GM12878 (cell line): ENCODE measurements at regions not wholly inside any gene's neighbourhood (a gene's known extent, or its start where the extent isn't known, plus 50 kb on each side); places are given as distances from the start of the nearest gene placed in this dataset.

Source experiments
- ATAC-seq: fragments of 200-7000 bp; cut with Tn5 transposase; 3 replicates; pipeline ENCODE4 v1.9.1; 2020; ENCODE audit warnings: mild to moderate bottlenecking, moderate library complexity
- BruUV-seq: library from RNA; stranded (reverse); fragments of 400-500 nt; replicated peaks from 2 replicates; lab custom pipeline; 2021; lab: Mats Ljungman, UMichigan
- CTCF ChIA-PET: fragments of 300-600 bp; sonication (Branson Sonifier 250); formaldehyde crosslinking; extraction: SDS; loops from one replicate; lab custom pipeline; 2021; ENCODE audit warnings: inconsistent platforms; lab: Yijun Ruan, JAX
- POLR2A ChIA-PET: fragments of 350-600 bp; formaldehyde crosslinking; extraction: SDS; loops from one replicate; lab custom pipeline; 2021; ENCODE audit warnings: inconsistent platforms; lab: Charles Lee
- RAD21 ChIA-PET: fragments of 300-600 bp; sonication (Branson Sonifier 250); formaldehyde crosslinking; loops from one replicate; lab custom pipeline; 2023; ENCODE audit warnings: antibody characterized with exemption; ENCODE audit not compliant: unreplicated experiment; lab: Charles Lee
- SMC1A ChIA-PET: fragments of 300-600 bp; sonication (Branson Sonifier 250); formaldehyde crosslinking; loops from one replicate; lab custom pipeline; 2023; ENCODE audit not compliant: unreplicated experiment, uncharacterized antibody; lab: Charles Lee
- DNase-seq: peaks from one replicate; pipeline ENCODE4 v3.0.0-alpha.2; 2011; ENCODE audit warnings: low read depth, low spot score
- FAIRE-seq: peaks from 3 replicates; lab custom pipeline; 2011; peaks lifted over from hg19 to GRCh38; lab: Jason Lieb, UNC
- H2AFZ ChIP-seq: 2 replicates; pipeline ENCODE4 v1.6.0; 2011; ENCODE audit warnings: low read depth, low read length, control low read depth; ENCODE audit not compliant: control insufficient read depth
- H3K27ac ChIP-seq: 2 replicates; pipeline ENCODE4 v1.5.1; 2011; ENCODE audit warnings: control low read depth; ENCODE audit not compliant: control insufficient read depth, insufficient read depth
- H3K27me3 ChIP-seq, 2 experiments: replicated peaks in 1 of 2; 2 replicates each; pipeline versions ENCODE4 v1.6.0 to v1.6.1; 2011; ENCODE audit warnings: low read length in 1 of 2; ENCODE audit not compliant: control insufficient read depth in 2 of 2, insufficient read depth in 2 of 2
- H3K36me3 ChIP-seq, 2 experiments: 2 replicates each; pipeline ENCODE4 v1.5.1; 2011; ENCODE audit warnings: low read length in 1 of 2; ENCODE audit not compliant: control insufficient read depth in 2 of 2, insufficient read depth in 2 of 2
- H3K4me1 ChIP-seq: 2 replicates; pipeline ENCODE4 v1.6.1; 2011; ENCODE audit warnings: mild to moderate bottlenecking, low read length, moderate library complexity, mixed read lengths; ENCODE audit not compliant: control insufficient read depth, insufficient read depth
- H3K4me2 ChIP-seq: 2 replicates; pipeline ENCODE4 v1.6.0; 2011; ENCODE audit warnings: control low read depth; ENCODE audit not compliant: control insufficient read depth, insufficient read depth
- H3K4me3 ChIP-seq: fragments of 200-600 bp; sonication (generic); 2 replicates; pipeline ENCODE4 v1.5.1; 2016
- H3K79me2 ChIP-seq: 2 replicates; pipeline ENCODE4 v1.6.0; 2011; ENCODE audit warnings: low read length; ENCODE audit not compliant: control insufficient read depth, insufficient read depth
- H3K9ac ChIP-seq: 2 replicates; pipeline ENCODE4 v1.8.0; 2011; ENCODE audit warnings: low read length, control low read depth, mixed read lengths; ENCODE audit not compliant: control insufficient read depth, insufficient read depth
- H3K9me3 ChIP-seq: replicated peaks from 3 replicates; pipeline ENCODE4 v1.5.1; 2011; ENCODE audit warnings: mild to moderate bottlenecking, low read length; ENCODE audit not compliant: control insufficient read depth, insufficient read depth
- H4K20me1 ChIP-seq: 2 replicates; pipeline ENCODE4 v1.6.0; 2011; ENCODE audit not compliant: control insufficient read depth, insufficient read depth
- BCL11A ChIP-seq: IDR thresholded peaks from 2 replicates; pipeline ENCODE4 v1.6.1; 2011; ENCODE audit warnings: low read depth, low read length
- CBFB ChIP-seq: IDR thresholded peaks from 2 replicates; pipeline ENCODE4 v1.6.1; 2016; ENCODE audit warnings: antibody characterized with exemption, low read depth
- CHD1 ChIP-seq: IDR thresholded peaks from 2 replicates; pipeline ENCODE4 v1.6.1; 2012; ENCODE audit warnings: low read depth, low read length, improper control_type of control experiment
- FOXM1 ChIP-seq: IDR thresholded peaks from 2 replicates; pipeline ENCODE4 v1.6.1; 2012; ENCODE audit warnings: low read depth, mild to moderate bottlenecking, inconsistent platforms, low read length, moderate library complexity
- HDAC2 ChIP-seq: fragments of 200-600 bp; sonication (generic); IDR thresholded peaks from 2 replicates; pipeline ENCODE4 v1.6.1; 2017
- LARP7 ChIP-seq: fragments of 450-650 bp; IDR thresholded peaks from 2 replicates; pipeline ENCODE4 v1.6.1; 2017; ENCODE audit warnings: mild to moderate bottlenecking
- MYB ChIP-seq: fragments of 150-350 bp; IDR thresholded peaks from 2 replicates; pipeline ENCODE4 v1.6.1; 2014; ENCODE audit warnings: mild to moderate bottlenecking, low read depth, low read length, borderline replicate concordance
- NFXL1 ChIP-seq: fragments of 450-650 bp; IDR thresholded peaks from 2 replicates; pipeline ENCODE4 v1.6.1; 2017; ENCODE audit warnings: antibody characterized with exemption, mild to moderate bottlenecking, borderline replicate concordance
- PAX8 ChIP-seq: fragments of 450-650 bp; IDR thresholded peaks from 2 replicates; pipeline ENCODE4 v1.6.1; 2017; ENCODE audit warnings: mild to moderate bottlenecking, moderate library complexity
- RB1 ChIP-seq: fragments of 450-650 bp; formaldehyde crosslinking; IDR thresholded peaks from 2 replicates; pipeline ENCODE4 v1.6.1; 2017; ENCODE audit warnings: mild to moderate bottlenecking, borderline replicate concordance
- SMAD5 ChIP-seq: IDR thresholded peaks from 2 replicates; pipeline ENCODE4 v1.6.1; 2016; ENCODE audit warnings: antibody characterized with exemption, low read depth
- WGBS: methylation state at CpG from one replicate; pipeline ENCODE4 v1.1.6; 2016; ENCODE audit warnings: low lambda C conversion rate; ENCODE audit not compliant: insufficient replicate concordance, insufficient coverage; ENCODE audit errors: missing lambda C conversion rate; 5-methylcytosine and 5-hydroxymethylcytosine counted together
- in situ Hi-C: fragments of 300-500 bp; cut with MboI; formaldehyde crosslinking; loops from 9 replicates; pipeline ENCODE4 v1.14.3; 2018; ENCODE audit warnings: mixed read lengths
- intact Hi-C: fragments of 100-400 bp; cut with micrococcal nuclease; formaldehyde crosslinking; loops from one replicate; pipeline ENCODE4 v1.14.2; 2022; ENCODE audit not compliant: unreplicated experiment
- TF ChIP-seq, protein P1 (sequence below): fragments of 150-350 bp; IDR thresholded peaks from 2 replicates; pipeline ENCODE4 v1.6.1; 2016; ENCODE audit warnings: low read depth, low read length
- TF ChIP-seq, protein P2 (sequence below): fragments of 450-650 bp; IDR thresholded peaks from 2 replicates; pipeline ENCODE4 v1.6.1; 2017; ENCODE audit warnings: antibody characterized with exemption, mild to moderate bottlenecking, moderate library complexity
- TF ChIP-seq, protein P3 (sequence below): fragments of 450-650 bp; IDR thresholded peaks from 2 replicates; pipeline ENCODE4 v1.6.1; 2016; ENCODE audit warnings: mild to moderate bottlenecking, moderate library complexity, borderline replicate concordance

DNA sequence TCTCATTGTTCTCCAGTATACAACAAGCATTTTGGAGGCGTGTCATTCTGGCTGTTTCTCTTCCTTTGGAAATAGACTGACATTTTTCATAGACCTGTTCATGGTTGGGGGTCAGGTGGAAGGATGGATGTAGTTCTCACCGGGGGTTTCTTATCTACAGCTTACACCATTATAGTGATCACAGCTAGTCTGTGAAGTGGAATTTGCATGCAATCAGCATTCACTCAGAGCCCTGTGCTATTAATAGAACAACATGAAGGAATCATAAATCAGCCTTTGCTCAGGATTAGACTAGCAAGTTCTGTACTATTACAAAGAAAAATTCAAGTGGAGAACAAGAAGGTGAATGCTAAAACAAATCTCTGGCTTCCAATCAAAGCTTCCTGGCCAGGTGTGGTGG is 132.6 kb upstream of the PUDP start:
- Histone ChIP-seq H3K79me2 (no peaks in the 10 kb centered on the region), H3K4me1 (no peaks in the 10 kb centered on the region), H3K9me3 (no peaks in the 10 kb centered on the region), H3K36me3 (no peaks in the 10 kb centered on the region), H3K4me2 (no peak overlapping the region), H3K9ac (no peak overlapping the region), H3K27me3 (no peaks in the 10 kb centered on the region), H3K4me3 (no peak overlapping the region), H3K27ac (no peak overlapping the region), H2AFZ (no peak overlapping the region), H4K20me1 (no peaks in the 10 kb centered on the region)
- ChIA-PET SMC1A (no interaction called here), RAD21 (no interaction called here), CTCF (no interaction called here), POLR2A (no interaction called here)
- FAIRE-seq (no peak), DNase-seq (no peak), ATAC-seq (no peak)
- in situ Hi-C loops (no loop called here), intact Hi-C loops (no loop called here)
- WGBS = 93% methylated on average over 2 of the region's 2 CpGs
- TF ChIP-seq CBFB = no peak
- TF ChIP-seq HDAC2 = no peak
- TF ChIP-seq, protein P1, sequence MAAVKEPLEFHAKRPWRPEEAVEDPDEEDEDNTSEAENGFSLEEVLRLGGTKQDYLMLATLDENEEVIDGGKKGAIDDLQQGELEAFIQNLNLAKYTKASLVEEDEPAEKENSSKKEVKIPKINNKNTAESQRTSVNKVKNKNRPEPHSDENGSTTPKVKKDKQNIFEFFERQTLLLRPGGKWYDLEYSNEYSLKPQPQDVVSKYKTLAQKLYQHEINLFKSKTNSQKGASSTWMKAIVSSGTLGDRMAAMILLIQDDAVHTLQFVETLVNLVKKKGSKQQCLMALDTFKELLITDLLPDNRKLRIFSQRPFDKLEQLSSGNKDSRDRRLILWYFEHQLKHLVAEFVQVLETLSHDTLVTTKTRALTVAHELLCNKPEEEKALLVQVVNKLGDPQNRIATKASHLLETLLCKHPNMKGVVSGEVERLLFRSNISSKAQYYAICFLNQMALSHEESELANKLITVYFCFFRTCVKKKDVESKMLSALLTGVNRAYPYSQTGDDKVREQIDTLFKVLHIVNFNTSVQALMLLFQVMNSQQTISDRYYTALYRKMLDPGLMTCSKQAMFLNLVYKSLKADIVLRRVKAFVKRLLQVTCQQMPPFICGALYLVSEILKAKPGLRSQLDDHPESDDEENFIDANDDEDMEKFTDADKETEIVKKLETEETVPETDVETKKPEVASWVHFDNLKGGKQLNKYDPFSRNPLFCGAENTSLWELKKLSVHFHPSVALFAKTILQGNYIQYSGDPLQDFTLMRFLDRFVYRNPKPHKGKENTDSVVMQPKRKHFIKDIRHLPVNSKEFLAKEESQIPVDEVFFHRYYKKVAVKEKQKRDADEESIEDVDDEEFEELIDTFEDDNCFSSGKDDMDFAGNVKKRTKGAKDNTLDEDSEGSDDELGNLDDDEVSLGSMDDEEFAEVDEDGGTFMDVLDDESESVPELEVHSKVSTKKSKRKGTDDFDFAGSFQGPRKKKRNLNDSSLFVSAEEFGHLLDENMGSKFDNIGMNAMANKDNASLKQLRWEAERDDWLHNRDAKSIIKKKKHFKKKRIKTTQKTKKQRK = no peak
- no peak for TF ChIP-seq BCL11A
- TF ChIP-seq RB1 = no peak
- no peak for TF ChIP-seq NFXL1
- no peak for TF ChIP-seq PAX8
- TF ChIP-seq MYB = no peak
- TF ChIP-seq CHD1 = no peak
- no peak for TF ChIP-seq SMAD5
- no peak for TF ChIP-seq LARP7
- TF ChIP-seq, protein P2, sequence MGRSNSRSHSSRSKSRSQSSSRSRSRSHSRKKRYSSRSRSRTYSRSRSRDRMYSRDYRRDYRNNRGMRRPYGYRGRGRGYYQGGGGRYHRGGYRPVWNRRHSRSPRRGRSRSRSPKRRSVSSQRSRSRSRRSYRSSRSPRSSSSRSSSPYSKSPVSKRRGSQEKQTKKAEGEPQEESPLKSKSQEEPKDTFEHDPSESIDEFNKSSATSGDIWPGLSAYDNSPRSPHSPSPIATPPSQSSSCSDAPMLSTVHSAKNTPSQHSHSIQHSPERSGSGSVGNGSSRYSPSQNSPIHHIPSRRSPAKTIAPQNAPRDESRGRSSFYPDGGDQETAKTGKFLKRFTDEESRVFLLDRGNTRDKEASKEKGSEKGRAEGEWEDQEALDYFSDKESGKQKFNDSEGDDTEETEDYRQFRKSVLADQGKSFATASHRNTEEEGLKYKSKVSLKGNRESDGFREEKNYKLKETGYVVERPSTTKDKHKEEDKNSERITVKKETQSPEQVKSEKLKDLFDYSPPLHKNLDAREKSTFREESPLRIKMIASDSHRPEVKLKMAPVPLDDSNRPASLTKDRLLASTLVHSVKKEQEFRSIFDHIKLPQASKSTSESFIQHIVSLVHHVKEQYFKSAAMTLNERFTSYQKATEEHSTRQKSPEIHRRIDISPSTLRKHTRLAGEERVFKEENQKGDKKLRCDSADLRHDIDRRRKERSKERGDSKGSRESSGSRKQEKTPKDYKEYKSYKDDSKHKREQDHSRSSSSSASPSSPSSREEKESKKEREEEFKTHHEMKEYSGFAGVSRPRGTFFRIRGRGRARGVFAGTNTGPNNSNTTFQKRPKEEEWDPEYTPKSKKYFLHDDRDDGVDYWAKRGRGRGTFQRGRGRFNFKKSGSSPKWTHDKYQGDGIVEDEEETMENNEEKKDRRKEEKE = no peak
- no peak for TF ChIP-seq FOXM1
- TF ChIP-seq, protein P3, sequence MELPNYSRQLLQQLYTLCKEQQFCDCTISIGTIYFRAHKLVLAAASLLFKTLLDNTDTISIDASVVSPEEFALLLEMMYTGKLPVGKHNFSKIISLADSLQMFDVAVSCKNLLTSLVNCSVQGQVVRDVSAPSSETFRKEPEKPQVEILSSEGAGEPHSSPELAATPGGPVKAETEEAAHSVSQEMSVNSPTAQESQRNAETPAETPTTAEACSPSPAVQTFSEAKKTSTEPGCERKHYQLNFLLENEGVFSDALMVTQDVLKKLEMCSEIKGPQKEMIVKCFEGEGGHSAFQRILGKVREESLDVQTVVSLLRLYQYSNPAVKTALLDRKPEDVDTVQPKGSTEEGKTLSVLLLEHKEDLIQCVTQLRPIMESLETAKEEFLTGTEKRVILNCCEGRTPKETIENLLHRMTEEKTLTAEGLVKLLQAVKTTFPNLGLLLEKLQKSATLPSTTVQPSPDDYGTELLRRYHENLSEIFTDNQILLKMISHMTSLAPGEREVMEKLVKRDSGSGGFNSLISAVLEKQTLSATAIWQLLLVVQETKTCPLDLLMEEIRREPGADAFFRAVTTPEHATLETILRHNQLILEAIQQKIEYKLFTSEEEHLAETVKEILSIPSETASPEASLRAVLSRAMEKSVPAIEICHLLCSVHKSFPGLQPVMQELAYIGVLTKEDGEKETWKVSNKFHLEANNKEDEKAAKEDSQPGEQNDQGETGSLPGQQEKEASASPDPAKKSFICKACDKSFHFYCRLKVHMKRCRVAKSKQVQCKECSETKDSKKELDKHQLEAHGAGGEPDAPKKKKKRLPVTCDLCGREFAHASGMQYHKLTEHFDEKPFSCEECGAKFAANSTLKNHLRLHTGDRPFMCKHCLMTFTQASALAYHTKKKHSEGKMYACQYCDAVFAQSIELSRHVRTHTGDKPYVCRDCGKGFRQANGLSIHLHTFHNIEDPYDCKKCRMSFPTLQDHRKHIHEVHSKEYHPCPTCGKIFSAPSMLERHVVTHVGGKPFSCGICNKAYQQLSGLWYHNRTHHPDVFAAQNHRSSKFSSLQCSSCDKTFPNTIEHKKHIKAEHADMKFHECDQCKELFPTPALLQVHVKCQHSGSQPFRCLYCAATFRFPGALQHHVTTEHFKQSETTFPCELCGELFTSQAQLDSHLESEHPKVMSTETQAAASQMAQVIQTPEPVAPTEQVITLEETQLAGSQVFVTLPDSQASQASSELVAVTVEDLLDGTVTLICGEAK = no peak
- BruUV-seq = no TSS peak
